ENCODE measurements at regions not wholly inside any gene's neighbourhood (a gene's known extent, or its start where the extent isn't known, plus 50 kb on each side); places are given as distances from the start of the nearest gene placed in this dataset.

DNA sequence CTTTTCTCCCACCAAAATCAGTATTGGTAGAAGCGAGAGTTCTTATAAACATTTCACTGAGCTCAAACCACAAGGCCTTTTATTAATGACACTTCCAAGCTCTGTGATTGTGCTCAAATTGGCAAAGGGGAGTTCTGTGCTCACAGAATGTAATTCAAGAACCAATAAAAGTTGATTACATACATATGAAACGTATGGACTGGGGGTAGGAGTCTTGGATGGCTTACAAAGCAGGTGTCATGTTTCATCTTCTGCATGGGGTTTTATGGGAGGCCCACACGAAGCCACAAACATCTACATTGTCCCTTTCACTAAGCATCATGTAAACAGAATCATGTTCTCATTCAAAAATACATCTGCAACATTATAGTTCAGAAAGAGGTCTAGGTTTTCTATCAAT is 828.3 kb downstream of the VRK1 start:
- Mint-ChIP-seq H3K9me3 (no peaks in the 10 kb centered on the region), H3K27ac (no peak overlapping the region), H3K36me3 (no peaks in the 10 kb centered on the region), H3K4me1 (peaks cover 30% of the 10 kb centered on the region), H3K4me3 (no peak overlapping the region), H3K27me3 (ENCODE audit: low read depth) (no peaks in the 10 kb centered on the region)
- DNase-seq (ENCODE audit: low spot score) (no peak), ATAC-seq (no peak)
- CTCF ChIA-PET = no interaction called here
- TF ChIP-seq, protein P1, sequence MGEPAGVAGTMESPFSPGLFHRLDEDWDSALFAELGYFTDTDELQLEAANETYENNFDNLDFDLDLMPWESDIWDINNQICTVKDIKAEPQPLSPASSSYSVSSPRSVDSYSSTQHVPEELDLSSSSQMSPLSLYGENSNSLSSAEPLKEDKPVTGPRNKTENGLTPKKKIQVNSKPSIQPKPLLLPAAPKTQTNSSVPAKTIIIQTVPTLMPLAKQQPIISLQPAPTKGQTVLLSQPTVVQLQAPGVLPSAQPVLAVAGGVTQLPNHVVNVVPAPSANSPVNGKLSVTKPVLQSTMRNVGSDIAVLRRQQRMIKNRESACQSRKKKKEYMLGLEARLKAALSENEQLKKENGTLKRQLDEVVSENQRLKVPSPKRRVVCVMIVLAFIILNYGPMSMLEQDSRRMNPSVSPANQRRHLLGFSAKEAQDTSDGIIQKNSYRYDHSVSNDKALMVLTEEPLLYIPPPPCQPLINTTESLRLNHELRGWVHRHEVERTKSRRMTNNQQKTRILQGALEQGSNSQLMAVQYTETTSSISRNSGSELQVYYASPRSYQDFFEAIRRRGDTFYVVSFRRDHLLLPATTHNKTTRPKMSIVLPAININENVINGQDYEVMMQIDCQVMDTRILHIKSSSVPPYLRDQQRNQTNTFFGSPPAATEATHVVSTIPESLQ (CRISPR knock-in tag; IDR thresholded peaks at IDR 0.05) = no peak
- TF ChIP-seq KAT7 (CRISPR knock-in tag; IDR thresholded peaks at IDR 0.05; ENCODE audit: borderline replicate concordance) (no peak), ZNF232 (CRISPR knock-in tag; IDR thresholded peaks at IDR 0.05) (no peak), TEAD1 (CRISPR knock-in tag; IDR thresholded peaks at IDR 0.05) (no peak), TEAD4 (CRISPR knock-in tag; IDR thresholded peaks at IDR 0.05) (no peak), MYBL2 (CRISPR knock-in tag; IDR thresholded peaks at IDR 0.05) (no peak), CBFB (CRISPR knock-in tag; IDR thresholded peaks at IDR 0.05; ENCODE audit: low read depth) (no peak), JAZF1 (CRISPR knock-in tag; IDR thresholded peaks at IDR 0.05) (no peak), ZSCAN18 (CRISPR knock-in tag; IDR thresholded peaks at IDR 0.05) (no peak), ZNF512 (CRISPR knock-in tag; IDR thresholded peaks at IDR 0.05; ENCODE audit: borderline replicate concordance) (no peak)
- TF ChIP-seq, protein P2, sequence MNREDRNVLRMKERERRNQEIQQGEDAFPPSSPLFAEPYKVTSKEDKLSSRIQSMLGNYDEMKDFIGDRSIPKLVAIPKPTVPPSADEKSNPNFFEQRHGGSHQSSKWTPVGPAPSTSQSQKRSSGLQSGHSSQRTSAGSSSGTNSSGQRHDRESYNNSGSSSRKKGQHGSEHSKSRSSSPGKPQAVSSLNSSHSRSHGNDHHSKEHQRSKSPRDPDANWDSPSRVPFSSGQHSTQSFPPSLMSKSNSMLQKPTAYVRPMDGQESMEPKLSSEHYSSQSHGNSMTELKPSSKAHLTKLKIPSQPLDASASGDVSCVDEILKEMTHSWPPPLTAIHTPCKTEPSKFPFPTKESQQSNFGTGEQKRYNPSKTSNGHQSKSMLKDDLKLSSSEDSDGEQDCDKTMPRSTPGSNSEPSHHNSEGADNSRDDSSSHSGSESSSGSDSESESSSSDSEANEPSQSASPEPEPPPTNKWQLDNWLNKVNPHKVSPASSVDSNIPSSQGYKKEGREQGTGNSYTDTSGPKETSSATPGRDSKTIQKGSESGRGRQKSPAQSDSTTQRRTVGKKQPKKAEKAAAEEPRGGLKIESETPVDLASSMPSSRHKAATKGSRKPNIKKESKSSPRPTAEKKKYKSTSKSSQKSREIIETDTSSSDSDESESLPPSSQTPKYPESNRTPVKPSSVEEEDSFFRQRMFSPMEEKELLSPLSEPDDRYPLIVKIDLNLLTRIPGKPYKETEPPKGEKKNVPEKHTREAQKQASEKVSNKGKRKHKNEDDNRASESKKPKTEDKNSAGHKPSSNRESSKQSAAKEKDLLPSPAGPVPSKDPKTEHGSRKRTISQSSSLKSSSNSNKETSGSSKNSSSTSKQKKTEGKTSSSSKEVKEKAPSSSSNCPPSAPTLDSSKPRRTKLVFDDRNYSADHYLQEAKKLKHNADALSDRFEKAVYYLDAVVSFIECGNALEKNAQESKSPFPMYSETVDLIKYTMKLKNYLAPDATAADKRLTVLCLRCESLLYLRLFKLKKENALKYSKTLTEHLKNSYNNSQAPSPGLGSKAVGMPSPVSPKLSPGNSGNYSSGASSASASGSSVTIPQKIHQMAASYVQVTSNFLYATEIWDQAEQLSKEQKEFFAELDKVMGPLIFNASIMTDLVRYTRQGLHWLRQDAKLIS (CRISPR knock-in tag; IDR thresholded peaks at IDR 0.05; ENCODE audit: borderline replicate concordance) = no peak
- TF ChIP-seq, protein P3, sequence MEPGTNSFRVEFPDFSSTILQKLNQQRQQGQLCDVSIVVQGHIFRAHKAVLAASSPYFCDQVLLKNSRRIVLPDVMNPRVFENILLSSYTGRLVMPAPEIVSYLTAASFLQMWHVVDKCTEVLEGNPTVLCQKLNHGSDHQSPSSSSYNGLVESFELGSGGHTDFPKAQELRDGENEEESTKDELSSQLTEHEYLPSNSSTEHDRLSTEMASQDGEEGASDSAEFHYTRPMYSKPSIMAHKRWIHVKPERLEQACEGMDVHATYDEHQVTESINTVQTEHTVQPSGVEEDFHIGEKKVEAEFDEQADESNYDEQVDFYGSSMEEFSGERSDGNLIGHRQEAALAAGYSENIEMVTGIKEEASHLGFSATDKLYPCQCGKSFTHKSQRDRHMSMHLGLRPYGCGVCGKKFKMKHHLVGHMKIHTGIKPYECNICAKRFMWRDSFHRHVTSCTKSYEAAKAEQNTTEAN (CRISPR knock-in tag; IDR thresholded peaks at IDR 0.05) = no peak
- POLR2A ChIA-PET = no interaction called here

GRCh38 chr14:97626088-97626487 is 828.9 kb downstream of the VRK1 start:
- no peak overlapping the region for H3K4me3 Mint-ChIP-seq
- no peak for ATAC-seq
- H3K27ac Mint-ChIP-seq = 0 out of 2 replicates have a peak overlapping the region, but pooled peaks have one; percentile 31
- peaks cover 31% of the 10 kb centered on the region for H3K4me1 Mint-ChIP-seq
- no peak for DNase-seq (ENCODE audit: low spot score)
- POLR2A ChIA-PET = no interaction called here
- H3K9me3 Mint-ChIP-seq = no peaks in the 10 kb centered on the region
- no peaks in the 10 kb centered on the region for H3K36me3 Mint-ChIP-seq
- H3K27me3 Mint-ChIP-seq (ENCODE audit: low read depth) = no peaks in the 10 kb centered on the region
- CTCF ChIA-PET = no interaction called here
- TF ChIP-seq ZNF512 (CRISPR knock-in tag; IDR thresholded peaks at IDR 0.05; ENCODE audit: borderline replicate concordance) (no peak), NR2C2 (CRISPR knock-in tag; IDR thresholded peaks at IDR 0.05) (no peak), ZNF121 (CRISPR knock-in tag; IDR thresholded peaks at IDR 0.05) (no peak), MXD4 (CRISPR knock-in tag; IDR thresholded peaks at IDR 0.05; ENCODE audit: borderline replicate concordance) (no peak), PRRX2 (CRISPR knock-in tag; IDR thresholded peaks at IDR 0.05) (no peak)
- TF ChIP-seq, protein P4, sequence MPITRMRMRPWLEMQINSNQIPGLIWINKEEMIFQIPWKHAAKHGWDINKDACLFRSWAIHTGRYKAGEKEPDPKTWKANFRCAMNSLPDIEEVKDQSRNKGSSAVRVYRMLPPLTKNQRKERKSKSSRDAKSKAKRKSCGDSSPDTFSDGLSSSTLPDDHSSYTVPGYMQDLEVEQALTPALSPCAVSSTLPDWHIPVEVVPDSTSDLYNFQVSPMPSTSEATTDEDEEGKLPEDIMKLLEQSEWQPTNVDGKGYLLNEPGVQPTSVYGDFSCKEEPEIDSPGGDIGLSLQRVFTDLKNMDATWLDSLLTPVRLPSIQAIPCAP (CRISPR knock-in tag; IDR thresholded peaks at IDR 0.05) = no peak
- TF ChIP-seq, protein P1 (CRISPR knock-in tag; IDR thresholded peaks at IDR 0.05) = no peak
- TF ChIP-seq, protein P5, sequence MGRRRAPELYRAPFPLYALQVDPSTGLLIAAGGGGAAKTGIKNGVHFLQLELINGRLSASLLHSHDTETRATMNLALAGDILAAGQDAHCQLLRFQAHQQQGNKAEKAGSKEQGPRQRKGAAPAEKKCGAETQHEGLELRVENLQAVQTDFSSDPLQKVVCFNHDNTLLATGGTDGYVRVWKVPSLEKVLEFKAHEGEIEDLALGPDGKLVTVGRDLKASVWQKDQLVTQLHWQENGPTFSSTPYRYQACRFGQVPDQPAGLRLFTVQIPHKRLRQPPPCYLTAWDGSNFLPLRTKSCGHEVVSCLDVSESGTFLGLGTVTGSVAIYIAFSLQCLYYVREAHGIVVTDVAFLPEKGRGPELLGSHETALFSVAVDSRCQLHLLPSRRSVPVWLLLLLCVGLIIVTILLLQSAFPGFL (CRISPR knock-in tag; IDR thresholded peaks at IDR 0.05; ENCODE audit: borderline replicate concordance) = no peak
- TF ChIP-seq, protein P6, sequence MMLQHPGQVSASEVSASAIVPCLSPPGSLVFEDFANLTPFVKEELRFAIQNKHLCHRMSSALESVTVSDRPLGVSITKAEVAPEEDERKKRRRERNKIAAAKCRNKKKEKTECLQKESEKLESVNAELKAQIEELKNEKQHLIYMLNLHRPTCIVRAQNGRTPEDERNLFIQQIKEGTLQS (CRISPR knock-in tag; conservative IDR thresholded peaks at IDR 0.05) = no peak

Data from WTC11 (cell line).